SU-DHL-6 (cell line): ENCODE measurements at regions not wholly inside any gene's neighbourhood (a gene's known extent, or its start where the extent isn't known, plus 50 kb on each side); places are given as distances from the start of the nearest gene placed in this dataset.

Source experiments
- H2AFZ ChIP-seq: fragments of 200-600 bp; sonication (generic); 2 replicates; pipeline ENCODE4 v1.6.1; 2014; ENCODE audit warnings: low read depth, mild to moderate bottlenecking, moderate library complexity, mixed read lengths, antibody characterized with exemption, low read length; ENCODE audit not compliant: severe bottlenecking
- H3F3A ChIP-seq: fragments of 200-600 bp; shearing (Covaris generic); 2 replicates; pipeline ENCODE4 v1.6.0; 2016; ENCODE audit warnings: antibody characterized with exemption, mild to moderate bottlenecking; ENCODE audit not compliant: insufficient read depth
- H3K27ac ChIP-seq: fragments of 200-600 bp; sonication (generic); 2 replicates; pipeline ENCODE4 v1.5.1; 2016; ENCODE audit warnings: low read depth, mild to moderate bottlenecking, low read length, moderate library complexity, mixed read lengths
- H3K27me3 ChIP-seq: fragments of 200-600 bp; sonication (generic), shearing (Covaris generic); 2 replicates; pipeline ENCODE4 v1.6.0; 2014; ENCODE audit warnings: mild to moderate bottlenecking, low read length
- H3K36me3 ChIP-seq: fragments of 200-600 bp; sonication (generic); 2 replicates; pipeline ENCODE4 v1.6.1; 2014; ENCODE audit warnings: mild to moderate bottlenecking, low read length, mixed read lengths
- H3K4me2 ChIP-seq: fragments of 300-600, 200-600 bp; shearing (Covaris generic), sonication (generic); 2 replicates; pipeline ENCODE4 v1.6.0; 2014; ENCODE audit warnings: low read length, low read depth, mild to moderate bottlenecking; ENCODE audit not compliant: poor library complexity, severe bottlenecking
- H3K4me3 ChIP-seq: fragments of 200-600 bp; sonication (generic); 2 replicates; pipeline ENCODE4 v1.5.1; 2014; ENCODE audit warnings: antibody characterized with exemption, low read length, mild to moderate bottlenecking, mixed read lengths; ENCODE audit not compliant: insufficient read depth, poor library complexity, severe bottlenecking
- H3K79me2 ChIP-seq: fragments of 200-600 bp; sonication (generic); 2 replicates; pipeline ENCODE4 v1.6.1; 2014; ENCODE audit warnings: mild to moderate bottlenecking, low read length, moderate library complexity; ENCODE audit not compliant: insufficient read depth
- H3K9ac ChIP-seq: fragments of 200-600 bp; sonication (generic); 2 replicates; pipeline ENCODE4 v1.7.0; 2014; ENCODE audit warnings: mild to moderate bottlenecking, low read length
- H3K9me2 ChIP-seq: fragments of 200-600 bp; sonication (generic); replicated peaks from 2 replicates; pipeline ENCODE4 v1.6.1; 2014; ENCODE audit warnings: low read length; ENCODE audit not compliant: insufficient read depth
- H3K9me3 ChIP-seq: fragments of 200-600 bp; sonication (generic); 2 replicates; pipeline ENCODE4 v1.6.1; 2014; ENCODE audit warnings: low read length, mixed read lengths; ENCODE audit not compliant: insufficient read depth
- H4K20me1 ChIP-seq: fragments of 200-600 bp; sonication (generic); 2 replicates; pipeline ENCODE4 v1.6.1; 2014; ENCODE audit warnings: low read depth, mild to moderate bottlenecking, antibody characterized with exemption, low read length, moderate library complexity, mixed read lengths
- CTCF ChIP-seq: fragments of 200-600 bp; sonication (generic); IDR thresholded peaks from one replicate; pipeline ENCODE4 v1.5.1; 2017; ENCODE audit warnings: antibody characterized with exemption, mild to moderate bottlenecking, low read length, moderate library complexity; ENCODE audit not compliant: insufficient read depth, poor library complexity, severe bottlenecking
- EZH2phosphoT487 ChIP-seq: fragments of 200-600 bp; sonication (generic), shearing (Covaris generic); conservative IDR thresholded peaks from 2 replicates; pipeline ENCODE4 v1.6.1; 2018; ENCODE audit warnings: mild to moderate bottlenecking, antibody characterized with exemption, low read length, moderate library complexity, mixed read lengths

- Histone ChIP-seq H3K27me3 (no peaks in the 10 kb centered on the region), H3K9me3 (no peaks in the 10 kb centered on the region), H3K9ac (no peak overlapping the region), H3F3A (no peaks in the 10 kb centered on the region), H3K4me2 (no peak overlapping the region), H3K9me2 (no peaks in the 10 kb centered on the region), H3K4me3 (no peak overlapping the region), H4K20me1 (no peaks in the 10 kb centered on the region), H2AFZ (no peak overlapping the region), H3K27ac (no peak overlapping the region), H3K79me2 (no peaks in the 10 kb centered on the region), H3K36me3 (0 out of 2 replicates have a peak, but pooled peaks cover 2% of the 10 kb centered on the region)
- TF ChIP-seq CTCF = no peak
- no peak for TF ChIP-seq EZH2phosphoT487
Observed at GRCh38 chrX:13102636-13103035, 58.2 kb upstream of the FAM9C start.

GRCh38 chrX:13101441-13102139 is 57.2 kb upstream of the FAM9C start:
- Histone ChIP-seq H3K9me2 (no peaks in the 10 kb centered on the region), H3K36me3 (0 out of 2 replicates have a peak, but pooled peaks cover 2% of the 10 kb centered on the region), H3K9ac (no peak overlapping the region), H4K20me1 (no peaks in the 10 kb centered on the region), H3K27me3 (no peaks in the 10 kb centered on the region), H3K9me3 (no peaks in the 10 kb centered on the region), H3K4me3 (no peak overlapping the region), H3K27ac (no peak overlapping the region), H3F3A (no peaks in the 10 kb centered on the region), H3K4me2 (no peak overlapping the region), H3K79me2 (no peaks in the 10 kb centered on the region), H2AFZ (no peak overlapping the region)
- no peak for TF ChIP-seq CTCF
- no peak for TF ChIP-seq EZH2phosphoT487

GRCh38 chrX:13099121-13099520 is 54.7 kb upstream of the FAM9C start:
- H3K4me3 ChIP-seq = no peak overlapping the region
- TF ChIP-seq CTCF (no peak), EZH2phosphoT487 (no peak)
- H3K9ac ChIP-seq = no peak overlapping the region
- no peaks in the 10 kb centered on the region for H4K20me1 ChIP-seq
- no peak overlapping the region for H3K4me2 ChIP-seq
- H3K36me3 ChIP-seq = 0 out of 2 replicates have a peak, but pooled peaks cover 2% of the 10 kb centered on the region
- H3K79me2 ChIP-seq = no peaks in the 10 kb centered on the region
- H3K9me3 ChIP-seq = no peaks in the 10 kb centered on the region
- no peak overlapping the region for H2AFZ ChIP-seq
- H3K27ac ChIP-seq = no peak overlapping the region
- peaks cover 11% of the 10 kb centered on the region; the same call in 1 of the 2 replicates for H3F3A ChIP-seq
- no peaks in the 10 kb centered on the region for H3K27me3 ChIP-seq
- H3K9me2 ChIP-seq = no peaks in the 10 kb centered on the region
